Astrocyte (in vitro differentiated cells and primary cell): ENCODE measurements at regions not wholly inside any gene's neighbourhood (a gene's known extent, or its start where the extent isn't known, plus 50 kb on each side); places are given as distances from the start of the nearest gene placed in this dataset.

Experiments used
- DNase-seq: peaks from one replicate; pipeline ENCODE4 v3.0.0-alpha.2; 2010; ENCODE audit warnings: low read depth
- FAIRE-seq: peaks from 2 replicates; lab custom pipeline; 2011; peaks lifted over from hg19 to GRCh38; lab: Jason Lieb, UNC
- H2AFZ ChIP-seq: 2 replicates; pipeline ENCODE4 v1.6.0; 2012; ENCODE audit warnings: low read depth, low read length, inconsistent platforms
- H3K27ac ChIP-seq: 2 replicates; pipeline ENCODE4 v1.5.1; 2011; ENCODE audit warnings: low read depth, low read length, inconsistent platforms
- H3K27me3 ChIP-seq: 2 replicates; pipeline ENCODE4 v1.6.0; 2011; ENCODE audit warnings: low read length, inconsistent platforms; ENCODE audit not compliant: insufficient read depth
- H3K36me3 ChIP-seq: 2 replicates; pipeline ENCODE4 v1.5.1; 2011; ENCODE audit warnings: low read length, inconsistent platforms; ENCODE audit not compliant: insufficient read depth
- H3K4me1 ChIP-seq: 2 replicates; pipeline ENCODE4 v1.5.1; 2011; ENCODE audit warnings: low read length, inconsistent platforms; ENCODE audit not compliant: insufficient read depth
- H3K4me2 ChIP-seq: 2 replicates; pipeline ENCODE4 v1.6.0; 2012; ENCODE audit warnings: low read length, inconsistent platforms
- H3K4me3 ChIP-seq: 2 replicates; pipeline ENCODE4 v1.5.1; 2011; ENCODE audit warnings: low read depth, mild to moderate bottlenecking, low read length, inconsistent platforms; ENCODE audit not compliant: insufficient read depth
- H3K79me2 ChIP-seq: 2 replicates; pipeline ENCODE4 v1.6.0; 2012; ENCODE audit warnings: mild to moderate bottlenecking, low read length, inconsistent platforms; ENCODE audit not compliant: insufficient read depth
- H3K9ac ChIP-seq: 2 replicates; pipeline ENCODE4 v1.6.0; 2012; ENCODE audit warnings: mild to moderate bottlenecking, low read length, inconsistent platforms
- H3K9me3 ChIP-seq: 2 replicates; pipeline ENCODE4 v1.5.1; 2012; ENCODE audit warnings: low read depth, mild to moderate bottlenecking, low read length, inconsistent platforms; ENCODE audit not compliant: insufficient read depth
- H4K20me1 ChIP-seq: 2 replicates; pipeline ENCODE4 v1.6.0; 2012; ENCODE audit warnings: low read length, inconsistent platforms; ENCODE audit not compliant: insufficient read depth
- H3K27ac Mint-ChIP-seq: one replicate; pipeline ENCODE4 v1.8.0; 2021; ENCODE audit warnings: mild to moderate bottlenecking, mixed read lengths; ENCODE audit not compliant: unreplicated experiment
- H3K27me3 Mint-ChIP-seq: one replicate; pipeline ENCODE4 v1.8.0; 2021; ENCODE audit warnings: low read depth, mixed read lengths; ENCODE audit not compliant: unreplicated experiment
- H3K36me3 Mint-ChIP-seq: one replicate; pipeline ENCODE4 v1.8.0; 2021; ENCODE audit warnings: low read depth, mixed read lengths; ENCODE audit not compliant: unreplicated experiment
- H3K4me1 Mint-ChIP-seq: one replicate; pipeline ENCODE4 v1.8.0; 2021; ENCODE audit warnings: low read depth, mixed read lengths; ENCODE audit not compliant: unreplicated experiment
- H3K4me3 Mint-ChIP-seq: one replicate; pipeline ENCODE4 v1.8.0; 2021; ENCODE audit warnings: mild to moderate bottlenecking, moderate library complexity, mixed read lengths; ENCODE audit not compliant: unreplicated experiment
- H3K9me3 Mint-ChIP-seq: one replicate; pipeline ENCODE4 v1.8.0; 2021; ENCODE audit warnings: mild to moderate bottlenecking, mixed read lengths; ENCODE audit not compliant: unreplicated experiment
- CTCF ChIP-seq: IDR thresholded peaks from 2 replicates; pipeline ENCODE4 v1.5.1; 2011; ENCODE audit warnings: low read depth, mild to moderate bottlenecking, inconsistent platforms, low read length, moderate library complexity; ENCODE audit not compliant: insufficient read depth
- EZH2 ChIP-seq: IDR thresholded peaks from 2 replicates; pipeline ENCODE4 v1.6.1; 2012; ENCODE audit warnings: mild to moderate bottlenecking, low read length, inconsistent platforms; ENCODE audit not compliant: insufficient read depth

- no peak for TF ChIP-seq CTCF
- TF ChIP-seq EZH2: no peak
- Histone ChIP-seq H3K79me2 (no peaks in the 10 kb centered on the region), H3K4me1 (no peaks in the 10 kb centered on the region), H3K4me2 (no peak overlapping the region), H3K4me3 (no peak overlapping the region), H3K27me3 (no peaks in the 10 kb centered on the region), H3K36me3 (no peaks in the 10 kb centered on the region), H3K9me3 (no peaks in the 10 kb centered on the region), H3K9ac (no peak overlapping the region), H4K20me1 (no peaks in the 10 kb centered on the region), H2AFZ (no peak overlapping the region), H3K27ac (no peak overlapping the region)
- Mint-ChIP-seq H3K27me3 (no peaks in the 10 kb centered on the region), H3K4me3 (no peak overlapping the region), H3K4me1 (no peaks in the 10 kb centered on the region), H3K36me3 (no peaks in the 10 kb centered on the region), H3K9me3 (no peaks in the 10 kb centered on the region), H3K27ac (no peak overlapping the region)
- FAIRE-seq (no peak), DNase-seq (no peak)
Measured at GRCh38 chr3:88921986-88922385, 185.4 kb upstream of the EPHA3 start.

GRCh38 chr3:88926221-88926620, 181.2 kb upstream of the EPHA3 start:
- H3K9me3 ChIP-seq: no peaks in the 10 kb centered on the region
- DNase-seq (no peak), FAIRE-seq (no peak)
- Mint-ChIP-seq H3K27ac (no peak overlapping the region), H3K4me3 (no peak overlapping the region), H3K4me1 (peaks cover 2% of the 10 kb centered on the region), H3K27me3 (no peaks in the 10 kb centered on the region), H3K9me3 (no peaks in the 10 kb centered on the region), H3K36me3 (no peaks in the 10 kb centered on the region)
- TF ChIP-seq CTCF (no peak), EZH2 (no peak)
- H3K4me1 ChIP-seq: no peaks in the 10 kb centered on the region
- H3K9ac ChIP-seq: no peak overlapping the region
- no peaks in the 10 kb centered on the region for H3K79me2 ChIP-seq
- H3K4me3 ChIP-seq: no peak overlapping the region
- H3K36me3 ChIP-seq: no peaks in the 10 kb centered on the region
- no peaks in the 10 kb centered on the region for H4K20me1 ChIP-seq
- no peak overlapping the region for H2AFZ ChIP-seq
- no peaks in the 10 kb centered on the region for H3K27me3 ChIP-seq
- no peak overlapping the region for H3K27ac ChIP-seq
- no peak overlapping the region for H3K4me2 ChIP-seq

GRCh38 chr3:88930611-88931010, 176.8 kb upstream of the EPHA3 start:
- Mint-ChIP-seq H3K4me3 (no peak overlapping the region), H3K27ac (no peak overlapping the region), H3K36me3 (no peaks in the 10 kb centered on the region), H3K9me3 (no peaks in the 10 kb centered on the region), H3K27me3 (no peaks in the 10 kb centered on the region), H3K4me1 (peaks cover 2% of the 10 kb centered on the region)
- TF ChIP-seq EZH2 (no peak), CTCF (no peak)
- H3K9ac ChIP-seq: no peak overlapping the region
- H3K4me2 ChIP-seq: no peak overlapping the region
- FAIRE-seq (no peak), DNase-seq (peak; percentile 14)
- H3K36me3 ChIP-seq: no peaks in the 10 kb centered on the region
- no peak overlapping the region for H3K27ac ChIP-seq
- no peaks in the 10 kb centered on the region for H3K79me2 ChIP-seq
- no peak overlapping the region for H2AFZ ChIP-seq
- H4K20me1 ChIP-seq: no peaks in the 10 kb centered on the region
- no peaks in the 10 kb centered on the region for H3K4me1 ChIP-seq
- no peak overlapping the region for H3K4me3 ChIP-seq
- H3K9me3 ChIP-seq: no peaks in the 10 kb centered on the region
- no peaks in the 10 kb centered on the region for H3K27me3 ChIP-seq
